Astrocyte (in vitro differentiated cells and primary cell): ENCODE measurements at regions not wholly inside any gene's neighbourhood (a gene's known extent, or its start where the extent isn't known, plus 50 kb on each side); places are given as distances from the start of the nearest gene placed in this dataset.

Source experiments
- DNase-seq: peaks from one replicate; pipeline ENCODE4 v3.0.0-alpha.2; 2010; ENCODE audit warnings: low read depth
- FAIRE-seq: peaks from 2 replicates; lab custom pipeline; 2011; peaks lifted over from hg19 to GRCh38; lab: Jason Lieb, UNC
- H2AFZ ChIP-seq: 2 replicates; pipeline ENCODE4 v1.6.0; 2012; ENCODE audit warnings: low read depth, low read length, inconsistent platforms
- H3K27ac ChIP-seq: 2 replicates; pipeline ENCODE4 v1.5.1; 2011; ENCODE audit warnings: low read depth, low read length, inconsistent platforms
- H3K27me3 ChIP-seq: 2 replicates; pipeline ENCODE4 v1.6.0; 2011; ENCODE audit warnings: low read length, inconsistent platforms; ENCODE audit not compliant: insufficient read depth
- H3K36me3 ChIP-seq: 2 replicates; pipeline ENCODE4 v1.5.1; 2011; ENCODE audit warnings: low read length, inconsistent platforms; ENCODE audit not compliant: insufficient read depth
- H3K4me1 ChIP-seq: 2 replicates; pipeline ENCODE4 v1.5.1; 2011; ENCODE audit warnings: low read length, inconsistent platforms; ENCODE audit not compliant: insufficient read depth
- H3K4me2 ChIP-seq: 2 replicates; pipeline ENCODE4 v1.6.0; 2012; ENCODE audit warnings: low read length, inconsistent platforms
- H3K4me3 ChIP-seq: 2 replicates; pipeline ENCODE4 v1.5.1; 2011; ENCODE audit warnings: low read depth, mild to moderate bottlenecking, low read length, inconsistent platforms; ENCODE audit not compliant: insufficient read depth
- H3K79me2 ChIP-seq: 2 replicates; pipeline ENCODE4 v1.6.0; 2012; ENCODE audit warnings: mild to moderate bottlenecking, low read length, inconsistent platforms; ENCODE audit not compliant: insufficient read depth
- H3K9ac ChIP-seq: 2 replicates; pipeline ENCODE4 v1.6.0; 2012; ENCODE audit warnings: mild to moderate bottlenecking, low read length, inconsistent platforms
- H3K9me3 ChIP-seq: 2 replicates; pipeline ENCODE4 v1.5.1; 2012; ENCODE audit warnings: low read depth, mild to moderate bottlenecking, low read length, inconsistent platforms; ENCODE audit not compliant: insufficient read depth
- H4K20me1 ChIP-seq: 2 replicates; pipeline ENCODE4 v1.6.0; 2012; ENCODE audit warnings: low read length, inconsistent platforms; ENCODE audit not compliant: insufficient read depth
- H3K27ac Mint-ChIP-seq: one replicate; pipeline ENCODE4 v1.8.0; 2021; ENCODE audit warnings: mild to moderate bottlenecking, mixed read lengths; ENCODE audit not compliant: unreplicated experiment
- H3K27me3 Mint-ChIP-seq: one replicate; pipeline ENCODE4 v1.8.0; 2021; ENCODE audit warnings: low read depth, mixed read lengths; ENCODE audit not compliant: unreplicated experiment
- H3K36me3 Mint-ChIP-seq: one replicate; pipeline ENCODE4 v1.8.0; 2021; ENCODE audit warnings: low read depth, mixed read lengths; ENCODE audit not compliant: unreplicated experiment
- H3K4me1 Mint-ChIP-seq: one replicate; pipeline ENCODE4 v1.8.0; 2021; ENCODE audit warnings: low read depth, mixed read lengths; ENCODE audit not compliant: unreplicated experiment
- H3K4me3 Mint-ChIP-seq: one replicate; pipeline ENCODE4 v1.8.0; 2021; ENCODE audit warnings: mild to moderate bottlenecking, moderate library complexity, mixed read lengths; ENCODE audit not compliant: unreplicated experiment
- H3K9me3 Mint-ChIP-seq: one replicate; pipeline ENCODE4 v1.8.0; 2021; ENCODE audit warnings: mild to moderate bottlenecking, mixed read lengths; ENCODE audit not compliant: unreplicated experiment
- CTCF ChIP-seq: IDR thresholded peaks from 2 replicates; pipeline ENCODE4 v1.5.1; 2011; ENCODE audit warnings: low read depth, mild to moderate bottlenecking, inconsistent platforms, low read length, moderate library complexity; ENCODE audit not compliant: insufficient read depth
- EZH2 ChIP-seq: IDR thresholded peaks from 2 replicates; pipeline ENCODE4 v1.6.1; 2012; ENCODE audit warnings: mild to moderate bottlenecking, low read length, inconsistent platforms; ENCODE audit not compliant: insufficient read depth

GRCh38 chr2:16508490-16508851 lies 157.2 kb downstream of the CYRIA start:
- peaks cover 20% of the 10 kb centered on the region for H3K27me3 ChIP-seq
- H3K27ac Mint-ChIP-seq: no peak overlapping the region
- no peak overlapping the region for H3K4me3 ChIP-seq
- H3K36me3 ChIP-seq: no peaks in the 10 kb centered on the region
- peaks cover 60% of the 10 kb centered on the region for H3K27me3 Mint-ChIP-seq
- no peak for TF ChIP-seq EZH2
- TF ChIP-seq CTCF: peak; percentile 7
- H3K4me1 ChIP-seq: no peaks in the 10 kb centered on the region
- no peak overlapping the region for H3K27ac ChIP-seq
- H3K4me2 ChIP-seq: peak overlapping the region; percentile 67
- H3K4me1 Mint-ChIP-seq: no peaks in the 10 kb centered on the region
- no peaks in the 10 kb centered on the region for H3K9me3 ChIP-seq
- FAIRE-seq (no peak), DNase-seq (no peak)
- H3K9me3 Mint-ChIP-seq: no peaks in the 10 kb centered on the region
- H3K4me3 Mint-ChIP-seq: peak overlapping the region; percentile 22
- no peaks in the 10 kb centered on the region for H3K36me3 Mint-ChIP-seq
- no peak overlapping the region for H3K9ac ChIP-seq
- H3K79me2 ChIP-seq: no peaks in the 10 kb centered on the region
- no peaks in the 10 kb centered on the region for H4K20me1 ChIP-seq
- peak overlapping the region; percentile 26 for H2AFZ ChIP-seq

GRCh38 chr2:16507655-16508489 lies 157.8 kb downstream of the CYRIA start:
- Histone ChIP-seq H3K4me3 (no peak overlapping the region), H3K79me2 (no peaks in the 10 kb centered on the region), H2AFZ (peak overlapping the region; percentile 34)

More at GRCh38 chr2:16507655-16508489, 157.8 kb downstream of the CYRIA start:
- DNase-seq (no peak), FAIRE-seq (no peak)
- no peak overlapping the region for H3K27ac Mint-ChIP-seq
- no peaks in the 10 kb centered on the region for H3K36me3 ChIP-seq
- H3K9ac ChIP-seq: no peak overlapping the region
- H3K27ac ChIP-seq: no peak overlapping the region
- H3K4me1 Mint-ChIP-seq: no peaks in the 10 kb centered on the region
- peaks cover 20% of the 10 kb centered on the region for H3K27me3 ChIP-seq
- no peaks in the 10 kb centered on the region for H3K9me3 ChIP-seq
- no peaks in the 10 kb centered on the region for H3K9me3 Mint-ChIP-seq
- H3K36me3 Mint-ChIP-seq: no peaks in the 10 kb centered on the region
- H3K4me3 Mint-ChIP-seq: no peak overlapping the region
- TF ChIP-seq EZH2 (no peak), CTCF (no peak)
- no peaks in the 10 kb centered on the region for H4K20me1 ChIP-seq
- H3K4me1 ChIP-seq: no peaks in the 10 kb centered on the region
- peaks cover 60% of the 10 kb centered on the region for H3K27me3 Mint-ChIP-seq
- peak overlapping the region; percentile 67 for H3K4me2 ChIP-seq
